SK-N-SH (cell line): ENCODE measurements at regions not wholly inside any gene's neighbourhood (a gene's known extent, or its start where the extent isn't known, plus 50 kb on each side); places are given as distances from the start of the nearest gene placed in this dataset.

Experiments used
- CTCF ChIA-PET: fragments of 300-600, 350-600 bp; formaldehyde crosslinking; extraction: SDS; loops from one replicate; lab custom pipeline; 2021; lab: Yijun Ruan, JAX
- POLR2A ChIA-PET: fragments of 350-600 bp; sonication (Branson Sonifier 250); formaldehyde crosslinking; extraction: SDS; loops from one replicate; lab custom pipeline; 2020; ENCODE audit warnings: antibody characterized with exemption, inconsistent platforms; lab: Yijun Ruan, JAX
- DNase-seq: peaks from one replicate; pipeline ENCODE4 v3.0.0; 2012
- H2AFZ ChIP-seq: fragments of 200-600 bp; sonication (generic); 2 replicates; pipeline ENCODE4 v1.8.1; 2016; ENCODE audit warnings: antibody characterized with exemption, mild to moderate bottlenecking, low read depth
- H3F3A ChIP-seq: fragments of 200-600 bp; sonication (generic); replicated peaks from 2 replicates; pipeline ENCODE3; 2016; ENCODE audit warnings: antibody characterized with exemption, mild to moderate bottlenecking; ENCODE audit not compliant: insufficient read depth
- H3K27ac ChIP-seq, 2 experiments: fragments of 200-500 bp in 1 of 2; fragments of 200-600 bp in 1 of 2; sonication (Bioruptor generic) in 1 of 2; sonication (generic), shearing (Covaris generic) in 1 of 2; 2 replicates each; pipeline versions ENCODE4 v1.5.1 to v1.6.1; 2014 to 2016; ENCODE audit warnings: low read depth in 2 of 2, inconsistent platforms in 1 of 2, low read length in 1 of 2, mild to moderate bottlenecking in 1 of 2, mixed read lengths in 1 of 2
- H3K27me3 ChIP-seq: fragments of 200-600 bp; sonication (generic), shearing (Covaris generic); 2 replicates; pipeline ENCODE4 v1.6.1; 2016; ENCODE audit warnings: mixed run types; ENCODE audit not compliant: insufficient read depth
- H3K36me3 ChIP-seq, 2 experiments: fragments of 200-500 bp in 1 of 2; fragments of 200-600 bp in 1 of 2; sonication (Bioruptor generic) in 1 of 2; sonication (generic) in 1 of 2; replicated peaks in 1 of 2; 2 replicates each; pipeline versions ENCODE3 to v1.5.1; 2014 to 2016; ENCODE audit warnings: low read length in 1 of 2, mild to moderate bottlenecking in 1 of 2; ENCODE audit not compliant: insufficient read depth in 2 of 2, control insufficient read depth in 1 of 2
- H3K4me1 ChIP-seq, 2 experiments: fragments of 200-500 bp in 1 of 2; fragments of 200-600 bp in 1 of 2; sonication (Bioruptor generic) in 1 of 2; sonication (generic), shearing (Covaris generic) in 1 of 2; 2 replicates each; pipeline versions ENCODE4 v1.5.1 to v1.6.1; 2014 to 2016; ENCODE audit warnings: low read depth in 1 of 2, low read length in 1 of 2, mixed run types in 1 of 2; ENCODE audit not compliant: insufficient read depth in 2 of 2, control insufficient read depth in 1 of 2
- H3K4me2 ChIP-seq: fragments of 200-600 bp; sonication (generic), shearing (Covaris generic); 2 replicates; pipeline ENCODE4 v1.6.1; 2017; ENCODE audit warnings: mixed run types
- H3K4me3 ChIP-seq, 2 experiments: fragments of 200-500 bp in 1 of 2; fragments of 200-600 bp in 1 of 2; sonication (Bioruptor generic) in 1 of 2; sonication (generic), shearing (Covaris generic) in 1 of 2; 2 replicates each; pipeline versions ENCODE4 v1.5.1 to v1.8.1; 2014 to 2016; ENCODE audit warnings: low read depth in 2 of 2, inconsistent platforms in 1 of 2, low read length in 1 of 2, mild to moderate bottlenecking in 1 of 2, mixed read lengths in 1 of 2, moderate library complexity in 1 of 2
- H3K79me2 ChIP-seq: fragments of 200-600 bp; sonication (generic); 2 replicates; pipeline ENCODE4 v1.8.1; 2017; ENCODE audit warnings: mild to moderate bottlenecking; ENCODE audit not compliant: insufficient read depth
- H3K9ac ChIP-seq: fragments of 200-600 bp; sonication (generic); 2 replicates; pipeline ENCODE4 v1.6.1; 2017; ENCODE audit warnings: mixed run types
- H3K9me2 ChIP-seq: fragments of 200-600 bp; sonication (generic); 2 replicates; pipeline ENCODE4 v1.6.1; 2017; ENCODE audit warnings: mixed run types
- H3K9me3 ChIP-seq: fragments of 200-600 bp; sonication (generic); 2 replicates; pipeline ENCODE4 v1.6.1; 2017; ENCODE audit warnings: mixed run types, mild to moderate bottlenecking, moderate library complexity
- H4K20me1 ChIP-seq: fragments of 200-600 bp; sonication (generic); 2 replicates; pipeline ENCODE4 v1.6.1; 2017; ENCODE audit warnings: mild to moderate bottlenecking, mixed run types; ENCODE audit not compliant: insufficient read depth
- CHD2 ChIP-seq: fragments of 150-350 bp; IDR thresholded peaks from 2 replicates; pipeline ENCODE4 v1.6.1; 2018; ENCODE audit warnings: low read length; ENCODE audit not compliant: partially characterized antibody
- EP300 ChIP-seq, 2 experiments: IDR thresholded peaks; 2 replicates each; pipeline versions ENCODE4 v1.4.0 to v1.6.1; 2012; ENCODE audit warnings: borderline replicate concordance in 1 of 2, low read depth in 1 of 2, low read length in 1 of 2
- FOSL2 ChIP-seq: IDR thresholded peaks from 2 replicates; pipeline ENCODE4 v1.4.0; 2012; ENCODE audit warnings: low read depth, mild to moderate bottlenecking, moderate library complexity, borderline replicate concordance
- IRF3 ChIP-seq: fragments of 150-350 bp; IDR thresholded peaks from 2 replicates; pipeline ENCODE4 v1.6.1; 2016; ENCODE audit warnings: mild to moderate bottlenecking, low read depth, low read length
- JUND ChIP-seq: IDR thresholded peaks from 2 replicates; pipeline ENCODE4 v1.4.0; 2012
- MAX ChIP-seq: IDR thresholded peaks from 2 replicates; pipeline ENCODE4 v1.4.0; 2012; ENCODE audit warnings: low read depth
- MEF2A ChIP-seq: IDR thresholded peaks from 2 replicates; pipeline ENCODE4 v1.4.0; 2012; ENCODE audit warnings: low read depth, borderline replicate concordance
- MXI1 ChIP-seq: IDR thresholded peaks from 2 replicates; pipeline ENCODE4 v1.6.1; 2012; ENCODE audit warnings: mild to moderate bottlenecking, low read depth, low read length, improper control_type of control experiment
- NFIC ChIP-seq: IDR thresholded peaks from 2 replicates; pipeline ENCODE4 v1.4.0; 2012; ENCODE audit warnings: borderline replicate concordance
- PBX3 ChIP-seq: IDR thresholded peaks from 2 replicates; pipeline ENCODE4; 2012
- POLR2AphosphoS5 ChIP-seq: IDR thresholded peaks from 2 replicates; pipeline ENCODE4 v1.6.1; 2012; ENCODE audit warnings: low read depth, low read length
- RCOR1 ChIP-seq: fragments of 150-350 bp; IDR thresholded peaks from 2 replicates; pipeline ENCODE4 v1.6.1; 2017; ENCODE audit warnings: antibody characterized with exemption, low read length
- SIN3A ChIP-seq: IDR thresholded peaks from 2 replicates; pipeline ENCODE4 v1.6.1; 2012; ENCODE audit warnings: low read depth, mild to moderate bottlenecking, low read length, moderate library complexity, borderline replicate concordance
- SMC3 ChIP-seq: IDR thresholded peaks from 2 replicates; pipeline ENCODE4 v1.6.1; 2012; ENCODE audit warnings: low read depth, low read length, improper control_type of control experiment
- TAF1 ChIP-seq: IDR thresholded peaks from 2 replicates; pipeline ENCODE4 v1.6.1; 2012; ENCODE audit warnings: low read depth, mild to moderate bottlenecking, low read length, moderate library complexity, borderline replicate concordance
- TCF12 ChIP-seq: IDR thresholded peaks from 2 replicates; pipeline ENCODE4 v1.4.0; 2012
- TEAD4 ChIP-seq: IDR thresholded peaks from 2 replicates; pipeline ENCODE4 v1.4.0; 2012; ENCODE audit warnings: mild to moderate bottlenecking, borderline replicate concordance; ENCODE audit not compliant: insufficient read depth
- USF1 ChIP-seq: IDR thresholded peaks from 2 replicates; pipeline ENCODE4 v1.4.0; 2012; ENCODE audit warnings: low read depth, borderline replicate concordance
- YY1 ChIP-seq: IDR thresholded peaks from 2 replicates; pipeline ENCODE4 v1.4.0; 2012; ENCODE audit warnings: low read depth, mild to moderate bottlenecking
- WGBS: methylation state at CpG from one replicate; pipeline ENCODE4 v1.1.6; 2017; ENCODE audit warnings: low lambda C conversion rate; 5-methylcytosine and 5-hydroxymethylcytosine counted together

- DNase-seq = no peak
- no peak for TF ChIP-seq IRF3
- TF ChIP-seq SIN3A = no peak
- no peak for TF ChIP-seq RCOR1
- TF ChIP-seq USF1 = no peak
- no peak for TF ChIP-seq TAF1
- TF ChIP-seq POLR2AphosphoS5 = no peak
- TF ChIP-seq TEAD4 = no peak
- TF ChIP-seq TCF12 = no peak
- TF ChIP-seq JUND = no peak
- TF ChIP-seq NFIC = no peak
- no peak for TF ChIP-seq EP300 (IDR thresholded peaks at IDR 0.05; ENCODE audit: borderline replicate concordance in 1 of 2, low read depth in 1 of 2, low read length in 1 of 2)
- TF ChIP-seq MEF2A = no peak
- TF ChIP-seq MXI1 = no peak
- no peak for TF ChIP-seq MAX
- no peak for TF ChIP-seq YY1
- no peak for TF ChIP-seq PBX3
- TF ChIP-seq CHD2 = no peak
- TF ChIP-seq SMC3 = no peak
- TF ChIP-seq FOSL2 = no peak
- Histone ChIP-seq H3F3A (no peaks in the 10 kb centered on the region), H3K79me2 (no peaks in the 10 kb centered on the region), H3K9me2 (no peaks in the 10 kb centered on the region), H3K4me2 (no peak overlapping the region), H3K4me3 (no peak overlapping the region), H3K27me3 (no peaks in the 10 kb centered on the region), H3K9me3 (no peaks in the 10 kb centered on the region), H3K27ac (no peak overlapping the region), H3K4me1 (no peaks in the 10 kb centered on the region), H2AFZ (no peak overlapping the region), H3K9ac (no peak overlapping the region), H3K36me3 (no peaks in the 10 kb centered on the region), H4K20me1 (no peaks in the 10 kb centered on the region)
- 38% methylated on average over 5 of the region's 5 CpGs for WGBS
- ChIA-PET POLR2A (no interaction called here), CTCF (interaction anchor here (1.1 kb wide), 1 partner anchor 9 kb away, joined by 3 read pairs; no protein-coding TSS in a partner anchor)
Observed at GRCh38 chr9:87810008-87810407, 72.7 kb upstream of the SPATA31E1 start.
